Adrenal gland (tissue), 5 donors: ENCODE measurements at regions not wholly inside any gene's neighbourhood (a gene's known extent, or its start where the extent isn't known, plus 50 kb on each side); places are given as distances from the start of the nearest gene placed in this dataset.

Experiments used
- POLR2A ChIP-seq, 2 donors: fragments of 450-650 bp; IDR thresholded peaks; one replicate each; pipeline ENCODE4 v1.6.1; 2017; ENCODE audit warnings: antibody characterized with exemption in 2 of 2, mild to moderate bottlenecking in 2 of 2, moderate library complexity in 1 of 2
- TF ChIP-seq, protein P1 (sequence below), 6 experiments: fragments of 450-650 bp in 4 of 6; fragments of 200-600 bp in 2 of 6; sonication (generic) in 1 of 6; IDR thresholded peaks; 1 replicate in 5 of 6; 2 replicates in 1 of 6; pipeline versions ENCODE4 v1.5.1 to v1.8.0; 2016 to 2021; ENCODE audit warnings: antibody characterized with exemption in 6 of 6, mild to moderate bottlenecking in 2 of 6, moderate library complexity in 1 of 6
- donor health status: DM: no; HTN: no; CAD: no.

DNA sequence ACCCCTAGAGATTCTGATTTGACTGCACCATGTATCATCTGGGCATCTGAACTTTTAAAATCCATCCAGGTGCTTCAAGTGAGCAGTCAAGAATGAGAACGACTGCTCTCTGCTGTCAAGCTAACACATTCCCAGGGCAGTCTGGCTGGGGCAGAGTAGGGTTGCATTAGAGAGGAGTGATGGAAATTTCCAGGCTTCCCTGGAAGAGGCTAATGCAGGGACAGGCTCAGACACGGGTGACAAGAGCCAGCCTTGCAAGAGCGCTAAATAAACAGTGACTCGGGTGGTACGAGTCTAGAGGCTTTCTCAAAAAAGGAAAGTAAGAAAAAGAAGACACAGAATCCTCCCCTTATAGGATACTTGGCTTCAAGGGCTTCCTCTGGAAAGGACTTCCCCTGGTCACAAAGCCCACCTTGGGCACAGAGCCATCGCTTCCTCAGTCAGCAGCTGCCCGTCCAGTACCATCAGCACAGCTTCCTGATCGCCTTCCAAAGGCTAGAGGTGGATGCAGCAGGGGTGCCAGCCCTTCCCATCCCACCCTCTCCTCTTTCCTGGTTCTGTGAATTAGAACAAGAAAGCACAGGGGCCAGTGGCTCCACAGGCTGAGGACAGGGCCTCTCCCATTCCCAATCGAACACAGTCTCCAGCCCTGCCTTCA is 177.4 kb upstream of the RREB1 start:
- TF ChIP-seq, protein P1, sequence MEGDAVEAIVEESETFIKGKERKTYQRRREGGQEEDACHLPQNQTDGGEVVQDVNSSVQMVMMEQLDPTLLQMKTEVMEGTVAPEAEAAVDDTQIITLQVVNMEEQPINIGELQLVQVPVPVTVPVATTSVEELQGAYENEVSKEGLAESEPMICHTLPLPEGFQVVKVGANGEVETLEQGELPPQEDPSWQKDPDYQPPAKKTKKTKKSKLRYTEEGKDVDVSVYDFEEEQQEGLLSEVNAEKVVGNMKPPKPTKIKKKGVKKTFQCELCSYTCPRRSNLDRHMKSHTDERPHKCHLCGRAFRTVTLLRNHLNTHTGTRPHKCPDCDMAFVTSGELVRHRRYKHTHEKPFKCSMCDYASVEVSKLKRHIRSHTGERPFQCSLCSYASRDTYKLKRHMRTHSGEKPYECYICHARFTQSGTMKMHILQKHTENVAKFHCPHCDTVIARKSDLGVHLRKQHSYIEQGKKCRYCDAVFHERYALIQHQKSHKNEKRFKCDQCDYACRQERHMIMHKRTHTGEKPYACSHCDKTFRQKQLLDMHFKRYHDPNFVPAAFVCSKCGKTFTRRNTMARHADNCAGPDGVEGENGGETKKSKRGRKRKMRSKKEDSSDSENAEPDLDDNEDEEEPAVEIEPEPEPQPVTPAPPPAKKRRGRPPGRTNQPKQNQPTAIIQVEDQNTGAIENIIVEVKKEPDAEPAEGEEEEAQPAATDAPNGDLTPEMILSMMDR (IDR thresholded peaks at IDR 0.05) = no peak
- TF ChIP-seq POLR2A (IDR thresholded peaks at IDR 0.05) = no peak
